Cardiac fibroblast (primary cell): ENCODE measurements at regions not wholly inside any gene's neighbourhood (a gene's known extent, or its start where the extent isn't known, plus 50 kb on each side); places are given as distances from the start of the nearest gene placed in this dataset.

ENCODE experiments used
- DNase-seq, 2 donors: peaks; one replicate each; pipeline versions ENCODE4 v3.0.0 to v3.0.0-alpha.2; 2010; ENCODE audit warnings: low read depth in 2 of 2
- H3K4me3 ChIP-seq, 2 donors: replicated peaks in 1 of 2; 1 replicate in 1 of 2; 2 replicates in 1 of 2; pipeline ENCODE4 v1.5.1; 2011; ENCODE audit warnings: low read depth in 2 of 2, low read length in 2 of 2, mild to moderate bottlenecking in 2 of 2, moderate library complexity in 1 of 2
- CTCF ChIP-seq: IDR thresholded peaks from one replicate; pipeline ENCODE4 v1.5.1; 2011; ENCODE audit warnings: low read depth, mild to moderate bottlenecking, low read length, inconsistent platforms

GRCh38 chr1:188432427-188432826, 1603.7 kb downstream of the PLA2G4A start:
- H3K4me3 ChIP-seq: no peak overlapping the region
- TF ChIP-seq CTCF: no peak
- no peak for DNase-seq

- TF ChIP-seq CTCF: no peak
- no peak overlapping the region for H3K4me3 ChIP-seq
- DNase-seq: peak in 1 of 2 donors; percentile 0
These were observed 1604.7 kb downstream of the PLA2G4A start for GRCh38 chr1:188433425-188433824.

GRCh38 chr1:188444526-188444925, 1615.8 kb downstream of the PLA2G4A start:
- DNase-seq: no peak
- no peak for TF ChIP-seq CTCF
- no peak overlapping the region for H3K4me3 ChIP-seq

GRCh38 chr1:188462837-188463236, 1634.1 kb downstream of the PLA2G4A start:
- no peak for DNase-seq
- H3K4me3 ChIP-seq: no peak overlapping the region
- no peak for TF ChIP-seq CTCF

- no peak for DNase-seq
- TF ChIP-seq CTCF: no peak
- no peak overlapping the region for H3K4me3 ChIP-seq
These were observed 1635.2 kb downstream of the PLA2G4A start for GRCh38 chr1:188463919-188464318.

GRCh38 chr1:188466539-188466938, 1637.8 kb downstream of the PLA2G4A start:
- no peak for TF ChIP-seq CTCF
- DNase-seq: no peak
- no peak overlapping the region for H3K4me3 ChIP-seq

GRCh38 chr1:188476606-188477005, 1647.9 kb downstream of the PLA2G4A start:
- DNase-seq: no peak
- H3K4me3 ChIP-seq: no peak overlapping the region
- TF ChIP-seq CTCF: no peak
